ENCODE measurements at regions not wholly inside any gene's neighbourhood (a gene's known extent, or its start where the extent isn't known, plus 50 kb on each side); places are given as distances from the start of the nearest gene placed in this dataset.
A peak's percentile ranks its signal among the peaks of the same experiment; 100 is the strongest.

DNA sequence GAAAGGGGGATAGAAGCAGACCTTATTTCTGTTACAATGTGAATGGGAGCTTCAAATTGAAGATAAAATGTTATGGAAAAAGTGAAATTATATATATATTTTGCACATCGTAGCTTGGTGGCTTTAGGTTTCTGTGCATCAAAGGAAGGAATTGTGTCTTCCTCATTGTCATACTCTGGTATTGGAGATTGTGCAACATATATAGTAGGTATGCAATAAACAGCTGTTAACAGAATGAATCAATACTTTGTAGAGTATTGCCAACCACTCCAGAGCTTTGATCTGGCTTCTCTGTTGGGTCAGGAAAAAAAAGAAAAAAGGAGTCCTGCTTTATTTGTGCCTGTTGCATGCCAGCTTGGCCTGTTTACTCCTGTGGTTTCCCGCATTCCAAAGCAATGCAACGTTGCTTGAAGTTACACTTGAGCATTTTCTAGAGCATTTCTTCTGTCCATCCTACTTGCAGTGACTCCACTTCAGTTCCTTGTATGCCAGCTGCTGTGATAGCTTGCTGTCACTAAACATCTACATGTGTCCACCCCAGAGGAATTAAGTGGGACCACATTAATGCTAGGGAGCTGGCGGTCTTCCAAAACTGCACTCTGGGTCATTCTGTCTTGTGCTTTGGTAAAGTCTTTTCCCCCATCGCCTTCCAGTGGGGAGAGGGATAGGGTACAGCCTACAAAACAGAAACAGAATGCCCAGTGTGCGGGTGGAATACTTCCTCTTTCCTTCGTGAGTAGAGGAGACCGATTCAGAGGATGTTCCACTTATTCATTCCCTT is 62.0 kb upstream of the MEF2C start:
- Histone ChIP-seq H2BK15ac (ENCODE audit: low read length) (no peak overlapping the region), H2BK12ac (ENCODE audit: low read length) (no peak overlapping the region), H3K79me1 (ENCODE audit: low read depth, low read length) (no peaks in the 10 kb centered on the region), H3K36me3 (replicated peaks in 1 of 2; ENCODE audit: control insufficient read depth in 2 of 2, insufficient read depth in 2 of 2, low read length in 2 of 2) (no peaks in the 10 kb centered on the region), H3K23ac (ENCODE audit: low read depth, low read length, poor library complexity) (no peak overlapping the region), H3K4ac (ENCODE audit: low read length) (no peak overlapping the region), H3K27ac (replicated peaks; ENCODE audit: low read length) (no peak overlapping the region), H3K18ac (ENCODE audit: low read length) (no peak overlapping the region), H2BK5ac (ENCODE audit: low read length) (no peak overlapping the region), H2BK120ac (ENCODE audit: low read depth, low read length) (no peak overlapping the region), H4K91ac (ENCODE audit: low read depth, low read length, poor library complexity) (no peak overlapping the region), H3K27me3 (ENCODE audit: control insufficient read depth in 3 of 3, insufficient read depth in 3 of 3, low read depth in 1 of 3, low read length in 3 of 3) (no peaks in the 10 kb centered on the region), H3K9me3 (replicated peaks in 1 of 2; ENCODE audit: control insufficient read depth in 2 of 2, insufficient read depth in 1 of 2, low read depth in 1 of 2, low read length in 2 of 2) (no peaks in the 10 kb centered on the region), H3K9ac (ENCODE audit: low read depth, low read length, poor library complexity) (no peak overlapping the region), H3K4me3 (ENCODE audit: low read length in 2 of 2) (peak overlapping the region in 1 of 2 donors; percentile 6), H3K4me2 (ENCODE audit: insufficient read depth, low read length, poor library complexity, severe bottlenecking) (no peak overlapping the region), H4K8ac (ENCODE audit: low read depth, low read length) (no peak overlapping the region), H2AFZ (ENCODE audit: low read length) (no peak overlapping the region), H2AK5ac (ENCODE audit: low read depth, low read length) (no peak overlapping the region), H3K14ac (ENCODE audit: low read length) (no peak overlapping the region), H3K4me1 (ENCODE audit: control insufficient read depth in 2 of 2, insufficient read depth in 1 of 2, low read depth in 1 of 2, low read length in 2 of 2) (peaks cover 4 to 6% of the 10 kb centered on the region in 2 donors)
- DNase-seq (ENCODE audit: low spot score): no peak
- no CpG with 5 or more reads among the region's 8 CpGs for WGBS, 2 donors (ENCODE audit: extremely low coverage in 2 of 2, insufficient read length in 2 of 2, insufficient replicate concordance in 1 of 2)

GRCh38 chr5:88941581-88941980 is 58.6 kb upstream of the MEF2C start:
- Histone ChIP-seq H3K9me3 (replicated peaks in 1 of 2; ENCODE audit: control insufficient read depth in 2 of 2, insufficient read depth in 1 of 2, low read depth in 1 of 2, low read length in 2 of 2) (no peaks in the 10 kb centered on the region), H2BK120ac (ENCODE audit: low read depth, low read length) (no peak overlapping the region), H2BK5ac (ENCODE audit: low read length) (no peak overlapping the region), H3K23ac (ENCODE audit: low read depth, low read length, poor library complexity) (no peak overlapping the region), H3K9ac (ENCODE audit: low read depth, low read length, poor library complexity) (no peak overlapping the region), H3K18ac (ENCODE audit: low read length) (no peak overlapping the region), H2AK5ac (ENCODE audit: low read depth, low read length) (no peak overlapping the region), H3K27ac (replicated peaks; ENCODE audit: low read length) (no peak overlapping the region), H3K4me1 (ENCODE audit: control insufficient read depth in 2 of 2, insufficient read depth in 1 of 2, low read depth in 1 of 2, low read length in 2 of 2) (peaks cover 2 to 6% of the 10 kb centered on the region in 2 donors), H4K91ac (ENCODE audit: low read depth, low read length, poor library complexity) (no peak overlapping the region), H2AFZ (ENCODE audit: low read length) (no peak overlapping the region), H3K36me3 (replicated peaks in 1 of 2; ENCODE audit: control insufficient read depth in 2 of 2, insufficient read depth in 2 of 2, low read length in 2 of 2) (no peaks in the 10 kb centered on the region), H3K79me1 (ENCODE audit: low read depth, low read length) (no peaks in the 10 kb centered on the region), H3K4ac (ENCODE audit: low read length) (no peak overlapping the region), H2BK15ac (ENCODE audit: low read length) (no peak overlapping the region), H3K27me3 (ENCODE audit: control insufficient read depth in 3 of 3, insufficient read depth in 3 of 3, low read depth in 1 of 3, low read length in 3 of 3) (no peaks in the 10 kb centered on the region), H3K4me2 (ENCODE audit: insufficient read depth, low read length, poor library complexity, severe bottlenecking) (no peak overlapping the region), H3K4me3 (ENCODE audit: low read length in 2 of 2) (no peak overlapping the region), H4K8ac (ENCODE audit: low read depth, low read length) (no peak overlapping the region), H2BK12ac (ENCODE audit: low read length) (no peak overlapping the region), H3K14ac (ENCODE audit: low read length) (no peak overlapping the region)
- no CpG with 5 or more reads among the region's 2 CpGs for WGBS, 2 donors (ENCODE audit: extremely low coverage in 2 of 2, insufficient read length in 2 of 2, insufficient replicate concordance in 1 of 2)
- DNase-seq (ENCODE audit: low spot score): no peak

DNA sequence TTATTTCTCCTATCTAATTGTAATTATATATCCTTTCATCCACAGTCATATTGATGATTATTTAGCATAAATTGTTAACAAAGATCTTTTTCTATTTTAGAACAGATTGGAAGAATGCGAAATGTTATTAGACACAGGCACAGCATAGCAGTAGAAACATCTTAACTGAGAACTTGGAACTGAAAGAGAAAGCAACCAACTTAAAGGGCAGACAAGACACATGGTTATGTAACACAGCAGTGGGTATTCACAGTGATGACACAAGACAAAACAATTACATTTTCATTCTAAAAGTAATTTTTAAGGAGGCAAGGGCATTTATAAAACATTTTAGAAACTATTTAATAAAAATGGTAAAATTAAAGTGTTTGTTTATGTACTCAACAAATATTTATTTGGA is 57.7 kb upstream of the MEF2C start:
- H4K8ac ChIP-seq (ENCODE audit: low read depth, low read length): no peak overlapping the region
- no peaks in the 10 kb centered on the region for H3K79me1 ChIP-seq (ENCODE audit: low read depth, low read length)
- no peaks in the 10 kb centered on the region for H3K27me3 ChIP-seq (ENCODE audit: control insufficient read depth in 3 of 3, insufficient read depth in 3 of 3, low read depth in 1 of 3, low read length in 3 of 3)
- no peak overlapping the region for H3K9ac ChIP-seq (ENCODE audit: low read depth, low read length, poor library complexity)
- no peaks in the 10 kb centered on the region for H3K9me3 ChIP-seq (replicated peaks in 1 of 2; ENCODE audit: control insufficient read depth in 2 of 2, insufficient read depth in 1 of 2, low read depth in 1 of 2, low read length in 2 of 2)
- no peak overlapping the region for H2AK5ac ChIP-seq (ENCODE audit: low read depth, low read length)
- no CpG with 5 or more reads among the region's 1 CpG for WGBS, 2 donors (ENCODE audit: extremely low coverage in 2 of 2, insufficient read length in 2 of 2, insufficient replicate concordance in 1 of 2)
- H3K27ac ChIP-seq (replicated peaks; ENCODE audit: low read length): no peak overlapping the region
- H3K14ac ChIP-seq (ENCODE audit: low read length): no peak overlapping the region
- no peak overlapping the region for H2AFZ ChIP-seq (ENCODE audit: low read length)
- no peaks in the 10 kb centered on the region for H3K36me3 ChIP-seq (replicated peaks in 1 of 2; ENCODE audit: control insufficient read depth in 2 of 2, insufficient read depth in 2 of 2, low read length in 2 of 2)
- no peak overlapping the region for H2BK120ac ChIP-seq (ENCODE audit: low read depth, low read length)
- H3K4me1 ChIP-seq (ENCODE audit: control insufficient read depth in 2 of 2, insufficient read depth in 1 of 2, low read depth in 1 of 2, low read length in 2 of 2): peaks cover 2 to 6% of the 10 kb centered on the region in 2 donors
- no peak overlapping the region for H2BK5ac ChIP-seq (ENCODE audit: low read length)
- H3K23ac ChIP-seq (ENCODE audit: low read depth, low read length, poor library complexity): no peak overlapping the region
- no peak overlapping the region for H3K4me2 ChIP-seq (ENCODE audit: insufficient read depth, low read length, poor library complexity, severe bottlenecking)
- no peak overlapping the region for H4K91ac ChIP-seq (ENCODE audit: low read depth, low read length, poor library complexity)
- H3K18ac ChIP-seq (ENCODE audit: low read length): no peak overlapping the region
- no peak overlapping the region for H2BK12ac ChIP-seq (ENCODE audit: low read length)
- no peak for DNase-seq (ENCODE audit: low spot score)
- H3K4me3 ChIP-seq (ENCODE audit: low read length in 2 of 2): no peak overlapping the region
- H3K4ac ChIP-seq (ENCODE audit: low read length): no peak overlapping the region
- no peak overlapping the region for H2BK15ac ChIP-seq (ENCODE audit: low read length)

GRCh38 chr5:88939300-88939699 is 56.3 kb upstream of the MEF2C start:
- no peak overlapping the region for H4K8ac ChIP-seq (ENCODE audit: low read depth, low read length)
- no peak overlapping the region for H2BK12ac ChIP-seq (ENCODE audit: low read length)
- H3K4me3 ChIP-seq (ENCODE audit: low read length in 2 of 2): no peak overlapping the region

More at GRCh38 chr5:88939300-88939699, 56.3 kb upstream of the MEF2C start:
- H3K9ac ChIP-seq (ENCODE audit: low read depth, low read length, poor library complexity): no peak overlapping the region
- no peak overlapping the region for H3K23ac ChIP-seq (ENCODE audit: low read depth, low read length, poor library complexity)
- H3K27ac ChIP-seq (replicated peaks; ENCODE audit: low read length): no peak overlapping the region
- H3K4ac ChIP-seq (ENCODE audit: low read length): no peak overlapping the region
- no peak overlapping the region for H2AK5ac ChIP-seq (ENCODE audit: low read depth, low read length)
- H3K14ac ChIP-seq (ENCODE audit: low read length): no peak overlapping the region
- no peak overlapping the region for H2BK15ac ChIP-seq (ENCODE audit: low read length)
- no peak for DNase-seq (ENCODE audit: low spot score)
- H3K18ac ChIP-seq (ENCODE audit: low read length): no peak overlapping the region
- H2AFZ ChIP-seq (ENCODE audit: low read length): no peak overlapping the region
- H2BK5ac ChIP-seq (ENCODE audit: low read length): no peak overlapping the region
- H3K79me1 ChIP-seq (ENCODE audit: low read depth, low read length): no peaks in the 10 kb centered on the region
- no peak overlapping the region for H4K91ac ChIP-seq (ENCODE audit: low read depth, low read length, poor library complexity)
- no CpG with 5 or more reads among the region's 2 CpGs for WGBS, 2 donors (ENCODE audit: extremely low coverage in 2 of 2, insufficient read length in 2 of 2, insufficient replicate concordance in 1 of 2)
- no peaks in the 10 kb centered on the region for H3K36me3 ChIP-seq (replicated peaks in 1 of 2; ENCODE audit: control insufficient read depth in 2 of 2, insufficient read depth in 2 of 2, low read length in 2 of 2)
- H3K9me3 ChIP-seq (replicated peaks in 1 of 2; ENCODE audit: control insufficient read depth in 2 of 2, insufficient read depth in 1 of 2, low read depth in 1 of 2, low read length in 2 of 2): no peaks in the 10 kb centered on the region
- no peaks in the 10 kb centered on the region for H3K27me3 ChIP-seq (ENCODE audit: control insufficient read depth in 3 of 3, insufficient read depth in 3 of 3, low read depth in 1 of 3, low read length in 3 of 3)
- peaks cover 2 to 6% of the 10 kb centered on the region in 2 donors for H3K4me1 ChIP-seq (ENCODE audit: control insufficient read depth in 2 of 2, insufficient read depth in 1 of 2, low read depth in 1 of 2, low read length in 2 of 2)
- no peak overlapping the region for H3K4me2 ChIP-seq (ENCODE audit: insufficient read depth, low read length, poor library complexity, severe bottlenecking)
- H2BK120ac ChIP-seq (ENCODE audit: low read depth, low read length): no peak overlapping the region

Data from neuronal stem cell (in vitro differentiated cells).